ENCODE measurements at regions not wholly inside any gene's neighbourhood (a gene's known extent, or its start where the extent isn't known, plus 50 kb on each side); places are given as distances from the start of the nearest gene placed in this dataset.

DNA sequence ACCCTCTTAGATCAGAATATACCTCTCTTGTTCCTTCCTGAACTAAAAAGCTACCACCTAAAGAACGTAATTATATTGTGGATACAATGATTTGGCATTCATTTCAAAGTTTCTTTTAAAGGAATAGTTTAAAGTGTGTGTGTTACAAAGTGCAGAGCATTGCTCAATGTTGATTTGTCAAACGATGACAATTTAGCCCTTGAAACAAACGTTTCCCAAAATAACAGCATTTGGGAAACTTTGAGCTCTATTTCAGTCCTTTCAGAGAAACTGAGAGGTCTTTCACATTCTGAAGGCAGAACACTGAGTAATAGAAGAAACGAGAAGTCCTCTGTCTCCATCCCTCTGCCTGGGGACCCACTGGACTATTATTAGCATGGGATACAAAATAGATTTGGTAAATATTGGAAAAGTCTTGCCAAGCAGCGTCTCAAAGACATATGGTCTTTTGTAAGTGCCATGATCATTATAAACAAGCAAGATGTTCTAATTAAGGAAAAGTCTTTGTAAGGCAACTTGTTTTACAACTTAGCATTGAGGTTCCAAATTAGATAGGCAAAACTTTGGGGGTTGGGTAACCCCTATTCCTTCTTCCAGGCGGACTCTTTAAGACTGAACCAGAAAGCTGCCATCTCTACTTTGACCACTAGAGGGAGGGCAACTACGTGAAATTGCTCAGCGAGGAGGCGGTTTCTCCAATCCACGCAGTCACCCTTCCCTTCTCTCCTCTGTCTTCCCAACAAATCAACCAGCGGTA lies 208.8 kb downstream of the RNF144B start (continued):
- TF ChIP-seq ZNF644 (tag; IDR thresholded peaks at IDR 0.05; ENCODE audit: low read depth) (no peak), FOXA1 (IDR thresholded peaks at IDR 0.05; ENCODE audit: borderline replicate concordance) (no peak), SFPQ (IDR thresholded peaks at IDR 0.05; ENCODE audit: low read depth, low read length) (no peak), KDM4B (IDR thresholded peaks at IDR 0.05; ENCODE audit: borderline replicate concordance in 2 of 2, low read depth in 1 of 2) (no peak), PHF8 (IDR thresholded peaks at IDR 0.05; ENCODE audit: borderline replicate concordance, low read length) (no peak), ZKSCAN8 (CRISPR knock-in tag; IDR thresholded peaks at IDR 0.05) (no peak), MECOM (CRISPR knock-in tag; IDR thresholded peaks at IDR 0.05) (no peak), HMG20B (CRISPR knock-in tag; IDR thresholded peaks at IDR 0.05) (no peak), ZNF184 (CRISPR knock-in tag; IDR thresholded peaks at IDR 0.05) (no peak), ZNF778 (CRISPR knock-in tag; IDR thresholded peaks at IDR 0.05) (no peak), ZNF140 (CRISPR knock-in tag; IDR thresholded peaks at IDR 0.05) (no peak), ZNF24 (IDR thresholded peaks at IDR 0.05) (no peak), CBFB (CRISPR knock-in tag; IDR thresholded peaks at IDR 0.05) (no peak), GABPB1 (CRISPR knock-in tag; IDR thresholded peaks at IDR 0.05) (no peak), RB1 (IDR thresholded peaks at IDR 0.05; ENCODE audit: low read depth) (peak; percentile 42; the same call in 1 of the 2 replicates), ELF2 (CRISPR knock-in tag; IDR thresholded peaks at IDR 0.05) (no peak), TFAM (CRISPR knock-in tag; conservative IDR thresholded peaks at IDR 0.05) (no peak), CREBBP (IDR thresholded peaks at IDR 0.05; ENCODE audit: low read depth, low read length) (no peak), ZNF41 (CRISPR knock-in tag; conservative IDR thresholded peaks at IDR 0.05) (no peak)
- TF ChIP-seq, protein P1, sequence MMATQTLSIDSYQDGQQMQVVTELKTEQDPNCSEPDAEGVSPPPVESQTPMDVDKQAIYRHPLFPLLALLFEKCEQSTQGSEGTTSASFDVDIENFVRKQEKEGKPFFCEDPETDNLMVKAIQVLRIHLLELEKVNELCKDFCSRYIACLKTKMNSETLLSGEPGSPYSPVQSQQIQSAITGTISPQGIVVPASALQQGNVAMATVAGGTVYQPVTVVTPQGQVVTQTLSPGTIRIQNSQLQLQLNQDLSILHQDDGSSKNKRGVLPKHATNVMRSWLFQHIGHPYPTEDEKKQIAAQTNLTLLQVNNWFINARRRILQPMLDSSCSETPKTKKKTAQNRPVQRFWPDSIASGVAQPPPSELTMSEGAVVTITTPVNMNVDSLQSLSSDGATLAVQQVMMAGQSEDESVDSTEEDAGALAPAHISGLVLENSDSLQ (IDR thresholded peaks at IDR 0.05): no peak
- TF ChIP-seq, protein P2, sequence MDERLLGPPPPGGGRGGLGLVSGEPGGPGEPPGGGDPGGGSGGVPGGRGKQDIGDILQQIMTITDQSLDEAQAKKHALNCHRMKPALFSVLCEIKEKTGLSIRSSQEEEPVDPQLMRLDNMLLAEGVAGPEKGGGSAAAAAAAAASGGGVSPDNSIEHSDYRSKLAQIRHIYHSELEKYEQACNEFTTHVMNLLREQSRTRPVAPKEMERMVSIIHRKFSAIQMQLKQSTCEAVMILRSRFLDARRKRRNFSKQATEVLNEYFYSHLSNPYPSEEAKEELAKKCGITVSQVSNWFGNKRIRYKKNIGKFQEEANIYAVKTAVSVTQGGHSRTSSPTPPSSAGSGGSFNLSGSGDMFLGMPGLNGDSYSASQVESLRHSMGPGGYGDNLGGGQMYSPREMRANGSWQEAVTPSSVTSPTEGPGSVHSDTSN (CRISPR knock-in tag; IDR thresholded peaks at IDR 0.05; ENCODE audit: low read depth): no peak
- TF ChIP-seq, protein P2 (tag; conservative IDR thresholded peaks at IDR 0.05; ENCODE audit: low read depth): no peak
- TF ChIP-seq, protein P3, sequence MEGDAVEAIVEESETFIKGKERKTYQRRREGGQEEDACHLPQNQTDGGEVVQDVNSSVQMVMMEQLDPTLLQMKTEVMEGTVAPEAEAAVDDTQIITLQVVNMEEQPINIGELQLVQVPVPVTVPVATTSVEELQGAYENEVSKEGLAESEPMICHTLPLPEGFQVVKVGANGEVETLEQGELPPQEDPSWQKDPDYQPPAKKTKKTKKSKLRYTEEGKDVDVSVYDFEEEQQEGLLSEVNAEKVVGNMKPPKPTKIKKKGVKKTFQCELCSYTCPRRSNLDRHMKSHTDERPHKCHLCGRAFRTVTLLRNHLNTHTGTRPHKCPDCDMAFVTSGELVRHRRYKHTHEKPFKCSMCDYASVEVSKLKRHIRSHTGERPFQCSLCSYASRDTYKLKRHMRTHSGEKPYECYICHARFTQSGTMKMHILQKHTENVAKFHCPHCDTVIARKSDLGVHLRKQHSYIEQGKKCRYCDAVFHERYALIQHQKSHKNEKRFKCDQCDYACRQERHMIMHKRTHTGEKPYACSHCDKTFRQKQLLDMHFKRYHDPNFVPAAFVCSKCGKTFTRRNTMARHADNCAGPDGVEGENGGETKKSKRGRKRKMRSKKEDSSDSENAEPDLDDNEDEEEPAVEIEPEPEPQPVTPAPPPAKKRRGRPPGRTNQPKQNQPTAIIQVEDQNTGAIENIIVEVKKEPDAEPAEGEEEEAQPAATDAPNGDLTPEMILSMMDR (IDR thresholded peaks at IDR 0.05 in 2 of 3, conservative IDR thresholded peaks at IDR 0.05 in 1 of 3; ENCODE audit: insufficient read depth in 2 of 3, low read depth in 1 of 3, low read length in 3 of 3): peak; percentile 77 to 93 (median 92)
